Ovary (tissue), 7 donors: ENCODE measurements at regions not wholly inside any gene's neighbourhood (a gene's known extent, or its start where the extent isn't known, plus 50 kb on each side); places are given as distances from the start of the nearest gene placed in this dataset.

Experiments used
- DNase-seq, 5 donors: peaks; one replicate each; pipeline ENCODE4 v3.0.0-alpha.2; 2019 to 2020
- H3K27ac ChIP-seq, 2 donors: fragments of 200-600 bp; one replicate each; pipeline versions ENCODE4 v1.5.1 to v1.8.0; 2019 to 2022
- H3K27me3 ChIP-seq: fragments of 200-600 bp; one replicate; pipeline ENCODE4 v1.8.0; 2022
- H3K36me3 ChIP-seq: fragments of 200-600 bp; sonication (generic); one replicate; pipeline ENCODE4 v1.5.1; 2019
- H3K4me1 ChIP-seq: one replicate; pipeline ENCODE4 v1.8.1; 2013; ENCODE audit warnings: mild to moderate bottlenecking, moderate library complexity; ENCODE audit not compliant: insufficient read depth
- H3K4me3 ChIP-seq: fragments of 200-600 bp; sonication (generic); one replicate; pipeline ENCODE4 v1.5.1; 2017
- H3K9me3 ChIP-seq, 2 donors: fragments of 200-600 bp in 1 of 2; sonication (generic) in 1 of 2; one replicate each; pipeline versions ENCODE4 v1.5.1 to v1.8.1; 2013 to 2019; ENCODE audit warnings: mild to moderate bottlenecking in 1 of 2, moderate library complexity in 1 of 2
- CTCF ChIP-seq, 3 donors: fragments of 450-650 bp in 2 of 3; fragments of 200-600 bp in 1 of 3; IDR thresholded peaks; one replicate each; pipeline versions ENCODE4 v1.5.1 to v1.8.0; 2016 to 2022; ENCODE audit warnings: antibody characterized with exemption in 3 of 3, mild to moderate bottlenecking in 1 of 3
- EP300 ChIP-seq: sonication (generic); formaldehyde crosslinking; IDR thresholded peaks from one replicate; pipeline ENCODE4 v1.6.1; 2017; ENCODE audit warnings: antibody characterized with exemption
- POLR2A ChIP-seq: fragments of 450-650 bp; IDR thresholded peaks from one replicate; pipeline ENCODE4 v1.6.1; 2017; ENCODE audit warnings: antibody characterized with exemption, mild to moderate bottlenecking, moderate library complexity
- WGBS, 3 donors: extraction: QIAGEN DNeasy Blood & Tissue Kit in 1 of 3; methylation state at CpG; one replicate each; pipeline versions ENCODE4 v1.1.5 to v1.1.7; 2013 to 2017; 5-methylcytosine and 5-hydroxymethylcytosine counted together
- intact Hi-C, 4 donors: fragments of 100-400 bp; cut with DNase I; formaldehyde crosslinking; loops; one replicate each; pipeline versions ENCODE4 v1.11.0 to v1.15.1; 2022 to 2023
- donor health status: DM: no; HTN: no; CAD: no; lungs with moderate emphysema.
- donor health status: DM: no; HTN: no; CAD: no.
- donor health status: Bipolar disorder and iron deficiency.
- donor health status: DM: no; HTN: no; CAD: no.
- donor health status: DM: yes; HTN: yes; CAD: no.

GRCh38 chr4:171721937-171722336 lies 91.3 kb upstream of the GALNTL6 start:
- 77 to 81% (median 78%) methylated on average over 2 of the region's 2 CpGs for WGBS, 3 donors
- Histone ChIP-seq H3K36me3 (no peaks in the 10 kb centered on the region), H3K9me3 (no peaks in the 10 kb centered on the region), H3K4me1 (no peaks in the 10 kb centered on the region), H3K27me3 (no peaks in the 10 kb centered on the region), H3K27ac (no peak overlapping the region), H3K4me3 (no peak overlapping the region)
- DNase-seq = no peak
- TF ChIP-seq EP300 (no peak), POLR2A (no peak), CTCF (IDR thresholded peaks at IDR 0.05) (no peak)
- intact Hi-C loops = no loop called here

GRCh38 chr4:171719691-171720090 lies 93.5 kb upstream of the GALNTL6 start:
- intact Hi-C loops = no loop called here
- Histone ChIP-seq H3K4me3 (no peak overlapping the region), H3K4me1 (no peaks in the 10 kb centered on the region), H3K27ac (no peak overlapping the region), H3K9me3 (no peaks in the 10 kb centered on the region), H3K36me3 (no peaks in the 10 kb centered on the region), H3K27me3 (no peaks in the 10 kb centered on the region)
- WGBS, 3 donors = 51 to 66% (median 55%) methylated on average over 2 of the region's 2 CpGs
- no peak for DNase-seq
- TF ChIP-seq CTCF (IDR thresholded peaks at IDR 0.05) = no peak
- no peak for TF ChIP-seq EP300
- TF ChIP-seq POLR2A = no peak

GRCh38 chr4:171718665-171719064 lies 94.5 kb upstream of the GALNTL6 start:
- intact Hi-C loops = no loop called here
- whole genome bisulfite sequencing, 3 donors = 84 to 98% (median 89%) methylated on average over 2 of the region's 2 CpGs
- Histone ChIP-seq H3K36me3 (no peaks in the 10 kb centered on the region), H3K4me3 (no peak overlapping the region), H3K9me3 (no peaks in the 10 kb centered on the region), H3K27ac (no peak overlapping the region), H3K4me1 (no peaks in the 10 kb centered on the region), H3K27me3 (no peaks in the 10 kb centered on the region)
- TF ChIP-seq POLR2A = no peak
- no peak for TF ChIP-seq EP300
- TF ChIP-seq CTCF (IDR thresholded peaks at IDR 0.05) = no peak
- no peak for DNase-seq

- no peak overlapping the region for H3K4me3 ChIP-seq
- H3K4me1 ChIP-seq = no peaks in the 10 kb centered on the region
- TF ChIP-seq EP300 (no peak), CTCF (IDR thresholded peaks at IDR 0.05) (no peak), POLR2A (no peak)
- no peaks in the 10 kb centered on the region for H3K9me3 ChIP-seq
- H3K36me3 ChIP-seq = no peaks in the 10 kb centered on the region
- intact Hi-C loops = no loop called here
- no peak overlapping the region for H3K27ac ChIP-seq
- 69 to 90% (median 86%) methylated on average over 1 of the region's 1 CpG for WGBS, 3 donors
- no peak for DNase-seq
- no peaks in the 10 kb centered on the region for H3K27me3 ChIP-seq
Measured at GRCh38 chr4:171718069-171718468, 95.1 kb upstream of the GALNTL6 start.

GRCh38 chr4:171717231-171717741 lies 95.9 kb upstream of the GALNTL6 start:
- no peak overlapping the region for H3K4me3 ChIP-seq
- intact Hi-C loops = no loop called here
- no peaks in the 10 kb centered on the region for H3K27me3 ChIP-seq

More at GRCh38 chr4:171717231-171717741, 95.9 kb upstream of the GALNTL6 start:
- Histone ChIP-seq H3K4me1 (no peaks in the 10 kb centered on the region), H3K27ac (no peak overlapping the region), H3K36me3 (no peaks in the 10 kb centered on the region), H3K9me3 (no peaks in the 10 kb centered on the region)
- DNase-seq = no peak
- no peak for TF ChIP-seq EP300
- no peak for TF ChIP-seq CTCF (IDR thresholded peaks at IDR 0.05)
- TF ChIP-seq POLR2A = no peak
